IMR-90 (cell line): ENCODE measurements at regions not wholly inside any gene's neighbourhood (a gene's known extent, or its start where the extent isn't known, plus 50 kb on each side); places are given as distances from the start of the nearest gene placed in this dataset.

ENCODE experiments used
- ATAC-seq: fragments of 200-7000 bp; cut with Tn5 transposase; 2 replicates; pipeline ENCODE4 v1.9.1; 2020; ENCODE audit warnings: low read depth, mild to moderate bottlenecking, moderate library complexity
- BruUV-seq: library from RNA; stranded (reverse); fragments of 400-500 nt; replicated peaks from 2 replicates; lab custom pipeline; 2021; lab: Mats Ljungman, UMichigan
- CTCF ChIA-PET: fragments of 300-600 bp; formaldehyde crosslinking; extraction: SDS; loops from one replicate; lab custom pipeline; 2021; ENCODE audit warnings: antibody characterized with exemption; lab: Yijun Ruan, JAX
- POLR2A ChIA-PET: fragments of 300-600 bp; sonication (Branson Sonifier 250); formaldehyde crosslinking; loops from one replicate; lab custom pipeline; 2022; ENCODE audit warnings: antibody characterized with exemption; ENCODE audit not compliant: unreplicated experiment; lab: Charles Lee
- DNase-seq: peaks from one replicate; pipeline ENCODE4 v3.0.0; 2013
- H2AFZ ChIP-seq: replicated peaks from 2 replicates; pipeline ENCODE3; 2013; ENCODE audit warnings: low read length, mild to moderate bottlenecking; ENCODE audit not compliant: poor library complexity
- H2AK5ac ChIP-seq: 2 replicates; pipeline ENCODE4 v1.6.1; 2013; ENCODE audit warnings: low read depth, low read length, inconsistent platforms
- H2AK9ac ChIP-seq: replicated peaks from 2 replicates; pipeline ENCODE3; 2013; ENCODE audit warnings: mild to moderate bottlenecking, low read depth, low read length, moderate library complexity; ENCODE audit not compliant: poor library complexity
- H2BK120ac ChIP-seq: 2 replicates; pipeline ENCODE4 v1.6.1; 2013; ENCODE audit warnings: low read depth, low read length, inconsistent platforms
- H2BK15ac ChIP-seq: 3 replicates; pipeline ENCODE4 v1.6.1; 2013; ENCODE audit warnings: low read depth, low read length, inconsistent platforms
- H2BK20ac ChIP-seq: 2 replicates; pipeline ENCODE4 v1.6.1; 2013; ENCODE audit warnings: low read depth, mild to moderate bottlenecking, inconsistent platforms, low read length, moderate library complexity
- H2BK5ac ChIP-seq: 2 replicates; pipeline ENCODE4 v1.6.1; 2013; ENCODE audit warnings: mild to moderate bottlenecking, low read depth, low read length, inconsistent platforms; ENCODE audit not compliant: poor library complexity, severe bottlenecking
- H3K14ac ChIP-seq: replicated peaks from 2 replicates; pipeline ENCODE4 v1.6.1; 2013; ENCODE audit warnings: low read depth, low read length, inconsistent platforms
- H3K18ac ChIP-seq: 2 replicates; pipeline ENCODE4 v1.6.1; 2013; ENCODE audit warnings: low read depth, low read length, control low read depth
- H3K23ac ChIP-seq: 2 replicates; pipeline ENCODE4 v1.6.1; 2013; ENCODE audit warnings: low read depth, low read length, inconsistent platforms
- H3K27ac ChIP-seq: 2 replicates; pipeline ENCODE4 v1.5.1; 2013; ENCODE audit warnings: mild to moderate bottlenecking, control low read depth, low read length; ENCODE audit not compliant: insufficient read depth
- H3K27me3 ChIP-seq: 2 replicates; pipeline ENCODE4 v1.6.1; 2013; ENCODE audit warnings: low read length; ENCODE audit not compliant: control insufficient read depth, insufficient read depth
- H3K36me3 ChIP-seq: 2 replicates; pipeline ENCODE4 v1.6.1; 2013; ENCODE audit warnings: low read length, mixed read lengths; ENCODE audit not compliant: control insufficient read depth, insufficient read depth
- H3K4ac ChIP-seq: 2 replicates; pipeline ENCODE4 v1.6.1; 2013; ENCODE audit warnings: low read depth, low read length, inconsistent platforms
- H3K4me1 ChIP-seq: 2 replicates; pipeline ENCODE4 v1.6.1; 2013; ENCODE audit warnings: low read length, mixed read lengths; ENCODE audit not compliant: control insufficient read depth, insufficient read depth
- H3K4me2 ChIP-seq: 2 replicates; pipeline ENCODE4 v1.6.1; 2013; ENCODE audit warnings: low read depth, mild to moderate bottlenecking, control low read depth, low read length, moderate library complexity
- H3K4me3 ChIP-seq: 2 replicates; pipeline ENCODE4 v1.5.1; 2013; ENCODE audit warnings: low read depth, mild to moderate bottlenecking, control low read depth, low read length, moderate library complexity; ENCODE audit not compliant: insufficient read depth
- H3K56ac ChIP-seq: 2 replicates; pipeline ENCODE4 v1.6.1; 2013; ENCODE audit warnings: low read length, inconsistent platforms; ENCODE audit not compliant: insufficient read depth; ENCODE audit errors: extremely low read depth
- H3K79me1 ChIP-seq, 2 experiments: 2 replicates each; pipeline ENCODE4 v1.6.1; 2013; ENCODE audit warnings: low read length in 2 of 2, inconsistent platforms in 1 of 2, low read depth in 1 of 2
- H3K9ac ChIP-seq: 2 replicates; pipeline ENCODE4 v1.6.1; 2013; ENCODE audit warnings: low read depth, low read length, control low read depth
- H3K9me1 ChIP-seq: 2 replicates; pipeline ENCODE4 v1.6.1; 2013; ENCODE audit warnings: low read length, inconsistent platforms; ENCODE audit not compliant: insufficient read depth
- H3K9me3 ChIP-seq: 2 replicates; pipeline ENCODE4 v1.6.1; 2013; ENCODE audit warnings: low read length; ENCODE audit not compliant: control insufficient read depth, insufficient read depth
- H4K20me1 ChIP-seq: 2 replicates; pipeline ENCODE4 v1.6.1; 2013; ENCODE audit warnings: low read length, inconsistent platforms; ENCODE audit not compliant: insufficient read depth
- H4K5ac ChIP-seq: 2 replicates; pipeline ENCODE4 v1.6.1; 2013; ENCODE audit warnings: mild to moderate bottlenecking, low read depth, low read length, control low read depth
- H4K8ac ChIP-seq, 2 experiments: 2 replicates each; pipeline ENCODE4 v1.6.1; 2013; ENCODE audit warnings: low read depth in 2 of 2, low read length in 2 of 2, control low read depth in 1 of 2, inconsistent platforms in 1 of 2
- H4K91ac ChIP-seq: 2 replicates; pipeline ENCODE4 v1.6.1; 2013; ENCODE audit warnings: low read depth, low read length, inconsistent platforms; ENCODE audit not compliant: insufficient read depth
- BHLHE40 ChIP-seq: fragments of 150-350 bp; IDR thresholded peaks from 2 replicates; pipeline ENCODE4 v1.6.1; 2016; ENCODE audit warnings: mild to moderate bottlenecking, low read depth, low read length
- CEBPB ChIP-seq: IDR thresholded peaks from 2 replicates; pipeline ENCODE4 v1.6.1; 2012; ENCODE audit warnings: low read depth, low read length, improper control_type of control experiment
- CHD1 ChIP-seq: IDR thresholded peaks from 2 replicates; pipeline ENCODE4 v1.6.1; 2012; ENCODE audit warnings: low read depth, low read length, improper control_type of control experiment
- FOS ChIP-seq: fragments of 150-350 bp; IDR thresholded peaks from 2 replicates; pipeline ENCODE4 v1.6.1; 2016; ENCODE audit warnings: low read depth, low read length
- MAFK ChIP-seq: IDR thresholded peaks from 2 replicates; pipeline ENCODE4 v1.6.1; 2012; ENCODE audit warnings: low read depth, low read length, improper control_type of control experiment
- MAZ ChIP-seq: IDR thresholded peaks from 2 replicates; pipeline ENCODE4 v1.6.1; 2012; ENCODE audit warnings: low read depth, mild to moderate bottlenecking, low read length, improper control_type of control experiment, moderate library complexity, borderline replicate concordance
- MXI1 ChIP-seq: IDR thresholded peaks from 2 replicates; pipeline ENCODE4 v1.6.1; 2012; ENCODE audit warnings: low read depth, mild to moderate bottlenecking, low read length, moderate library complexity, borderline replicate concordance
- NFE2L2 ChIP-seq: fragments of 150-350 bp; IDR thresholded peaks from 2 replicates; pipeline ENCODE4 v1.6.1; 2016; ENCODE audit warnings: low read depth, mild to moderate bottlenecking, low read length
- POLR2A ChIP-seq: IDR thresholded peaks from 2 replicates; pipeline ENCODE4 v1.6.1; 2012; ENCODE audit warnings: mild to moderate bottlenecking, low read depth, low read length
- RAD21 ChIP-seq: IDR thresholded peaks from 2 replicates; pipeline ENCODE4 v1.6.1; 2012; ENCODE audit warnings: low read length, improper control_type of control experiment
- RCOR1 ChIP-seq: IDR thresholded peaks from 2 replicates; pipeline ENCODE4 v1.6.1; 2012; ENCODE audit warnings: mild to moderate bottlenecking, low read length, improper control_type of control experiment; ENCODE audit not compliant: insufficient replicate concordance
- RFX5 ChIP-seq: IDR thresholded peaks from 2 replicates; pipeline ENCODE4 v1.8.0; 2012; ENCODE audit warnings: low read depth, mild to moderate bottlenecking, low read length, moderate library complexity
- SMC3 ChIP-seq: fragments of 150-350 bp; IDR thresholded peaks from 2 replicates; pipeline ENCODE4 v1.6.1; 2016; ENCODE audit warnings: low read depth, mild to moderate bottlenecking, antibody characterized with exemption, low read length, moderate library complexity
- WGBS, 2 experiments: methylation state at CpG; one replicate each; pipeline versions ENCODE4 v1.1.5 to v1.1.7; 2013; ENCODE audit warnings: missing lambda C conversion rate in 2 of 2; ENCODE audit not compliant: insufficient read length in 1 of 2; ENCODE audit errors: extremely low coverage in 2 of 2; 5-methylcytosine and 5-hydroxymethylcytosine counted together
- dilution Hi-C: fragments of 300-500 bp; cut with HindIII; formaldehyde crosslinking; loops from one replicate; pipeline ENCODE4 v1.14.3; 2018; ENCODE audit warnings: low sequenced_read_pairs; ENCODE audit not compliant: unreplicated experiment
- in situ Hi-C: fragments of 300-500 bp; cut with MboI; formaldehyde crosslinking; loops from 3 replicates; pipeline ENCODE4 v1.14.3; 2019; ENCODE audit warnings: low sequenced_read_pairs, inconsistent platforms, mixed read lengths
- intact Hi-C: fragments of 100-400 bp; cut with micrococcal nuclease; formaldehyde crosslinking; loops from 2 replicates; pipeline ENCODE4 v1.10.0; 2022
- TF ChIP-seq, protein P1 (sequence below): fragments of 150-350 bp; IDR thresholded peaks from 2 replicates; pipeline ENCODE4 v1.6.1; 2017; ENCODE audit warnings: mild to moderate bottlenecking, antibody characterized with exemption, low read length, low read depth
- TF ChIP-seq, protein P2 (sequence below): fragments of 150-350 bp; IDR thresholded peaks from 2 replicates; pipeline ENCODE4 v1.6.1; 2016; ENCODE audit warnings: low read depth, mild to moderate bottlenecking, low read length, moderate library complexity, borderline replicate concordance
- TF ChIP-seq, protein P3 (sequence below): conservative IDR thresholded peaks from 2 replicates; pipeline ENCODE4 v1.5.1; 2012; ENCODE audit warnings: mild to moderate bottlenecking, low read depth, low read length, improper control_type of control experiment

DNA sequence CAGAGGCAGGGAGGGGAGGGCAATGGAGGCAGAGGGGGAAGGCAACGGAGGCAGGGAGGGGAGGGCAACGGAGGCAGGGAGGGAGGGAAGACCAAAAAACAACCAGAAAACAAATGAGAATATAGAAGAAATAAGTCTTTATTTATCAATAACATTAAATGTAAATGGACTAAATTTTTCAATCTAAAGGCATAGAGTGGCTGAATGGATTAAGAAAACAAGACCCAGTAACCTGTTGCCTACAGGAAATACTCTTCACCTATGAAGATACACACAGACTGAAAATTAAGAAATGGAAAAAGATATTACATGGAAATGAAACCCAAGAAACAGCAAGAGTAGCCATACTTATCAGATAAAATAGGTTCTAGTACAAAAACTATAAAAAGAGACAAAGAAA lies 536.3 kb downstream of the TBC1D4 start:
- ChIA-PET POLR2A (no interaction called here), CTCF (no interaction called here)
- Histone ChIP-seq H2AFZ (no peak overlapping the region), H4K20me1 (no peaks in the 10 kb centered on the region), H4K8ac (no peak overlapping the region), H3K18ac (no peak overlapping the region), H2AK5ac (no peak overlapping the region), H2BK20ac (no peak overlapping the region), H3K23ac (no peak overlapping the region), H3K14ac (no peak overlapping the region), H3K4me1 (no peaks in the 10 kb centered on the region), H2BK15ac (no peak overlapping the region), H2BK5ac (no peak overlapping the region), H2BK120ac (no peak overlapping the region), H3K4me3 (no peak overlapping the region), H4K91ac (no peak overlapping the region), H3K27me3 (no peaks in the 10 kb centered on the region), H4K5ac (no peak overlapping the region), H3K27ac (no peak overlapping the region), H3K4ac (no peak overlapping the region), H3K56ac (no peak overlapping the region), H3K4me2 (no peak overlapping the region), H3K9ac (no peak overlapping the region), H3K36me3 (no peaks in the 10 kb centered on the region), H2AK9ac (no peak overlapping the region), H3K9me3 (no peaks in the 10 kb centered on the region), H3K9me1 (no peaks in the 10 kb centered on the region), H3K79me1 (no peaks in the 10 kb centered on the region)
- WGBS, 2 experiments = no CpG with 5 or more reads among the region's 2 CpGs
- no peak for ATAC-seq
- in situ Hi-C loops (no loop called here), intact Hi-C loops (no loop called here), dilution Hi-C loops (no loop called here)
- no peak for DNase-seq
- BruUV-seq = no TSS peak
- TF ChIP-seq MAFK = no peak
- no peak for TF ChIP-seq NFE2L2
- TF ChIP-seq RFX5 = no peak
- no peak for TF ChIP-seq SMC3
- TF ChIP-seq MAZ = no peak
- TF ChIP-seq CEBPB = no peak
- TF ChIP-seq BHLHE40 = no peak
- TF ChIP-seq MXI1 = no peak
- no peak for TF ChIP-seq RAD21
- TF ChIP-seq, protein P1, sequence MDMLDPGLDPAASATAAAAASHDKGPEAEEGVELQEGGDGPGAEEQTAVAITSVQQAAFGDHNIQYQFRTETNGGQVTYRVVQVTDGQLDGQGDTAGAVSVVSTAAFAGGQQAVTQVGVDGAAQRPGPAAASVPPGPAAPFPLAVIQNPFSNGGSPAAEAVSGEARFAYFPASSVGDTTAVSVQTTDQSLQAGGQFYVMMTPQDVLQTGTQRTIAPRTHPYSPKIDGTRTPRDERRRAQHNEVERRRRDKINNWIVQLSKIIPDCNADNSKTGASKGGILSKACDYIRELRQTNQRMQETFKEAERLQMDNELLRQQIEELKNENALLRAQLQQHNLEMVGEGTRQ = no peak
- TF ChIP-seq, protein P2, sequence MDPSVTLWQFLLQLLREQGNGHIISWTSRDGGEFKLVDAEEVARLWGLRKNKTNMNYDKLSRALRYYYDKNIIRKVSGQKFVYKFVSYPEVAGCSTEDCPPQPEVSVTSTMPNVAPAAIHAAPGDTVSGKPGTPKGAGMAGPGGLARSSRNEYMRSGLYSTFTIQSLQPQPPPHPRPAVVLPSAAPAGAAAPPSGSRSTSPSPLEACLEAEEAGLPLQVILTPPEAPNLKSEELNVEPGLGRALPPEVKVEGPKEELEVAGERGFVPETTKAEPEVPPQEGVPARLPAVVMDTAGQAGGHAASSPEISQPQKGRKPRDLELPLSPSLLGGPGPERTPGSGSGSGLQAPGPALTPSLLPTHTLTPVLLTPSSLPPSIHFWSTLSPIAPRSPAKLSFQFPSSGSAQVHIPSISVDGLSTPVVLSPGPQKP = no peak
- no peak for TF ChIP-seq POLR2A
- TF ChIP-seq, protein P3, sequence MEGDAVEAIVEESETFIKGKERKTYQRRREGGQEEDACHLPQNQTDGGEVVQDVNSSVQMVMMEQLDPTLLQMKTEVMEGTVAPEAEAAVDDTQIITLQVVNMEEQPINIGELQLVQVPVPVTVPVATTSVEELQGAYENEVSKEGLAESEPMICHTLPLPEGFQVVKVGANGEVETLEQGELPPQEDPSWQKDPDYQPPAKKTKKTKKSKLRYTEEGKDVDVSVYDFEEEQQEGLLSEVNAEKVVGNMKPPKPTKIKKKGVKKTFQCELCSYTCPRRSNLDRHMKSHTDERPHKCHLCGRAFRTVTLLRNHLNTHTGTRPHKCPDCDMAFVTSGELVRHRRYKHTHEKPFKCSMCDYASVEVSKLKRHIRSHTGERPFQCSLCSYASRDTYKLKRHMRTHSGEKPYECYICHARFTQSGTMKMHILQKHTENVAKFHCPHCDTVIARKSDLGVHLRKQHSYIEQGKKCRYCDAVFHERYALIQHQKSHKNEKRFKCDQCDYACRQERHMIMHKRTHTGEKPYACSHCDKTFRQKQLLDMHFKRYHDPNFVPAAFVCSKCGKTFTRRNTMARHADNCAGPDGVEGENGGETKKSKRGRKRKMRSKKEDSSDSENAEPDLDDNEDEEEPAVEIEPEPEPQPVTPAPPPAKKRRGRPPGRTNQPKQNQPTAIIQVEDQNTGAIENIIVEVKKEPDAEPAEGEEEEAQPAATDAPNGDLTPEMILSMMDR = no peak
- TF ChIP-seq FOS = no peak
- no peak for TF ChIP-seq RCOR1
- TF ChIP-seq CHD1 = no peak
